Femur (tissue), 1 donor: ENCODE measurements at regions not wholly inside any gene's neighbourhood (a gene's known extent, or its start where the extent isn't known, plus 50 kb on each side); places are given as distances from the start of the nearest gene placed in this dataset.
"Not testable (repeated sequence)": the region's sequence is repeated elsewhere in the genome, so short reads cannot be mapped to it uniquely, and the experiment has no call there.

Experiments used
- DNase-seq: peaks from one replicate; pipeline ENCODE4 v3.0.0-alpha.2; 2017

DNA sequence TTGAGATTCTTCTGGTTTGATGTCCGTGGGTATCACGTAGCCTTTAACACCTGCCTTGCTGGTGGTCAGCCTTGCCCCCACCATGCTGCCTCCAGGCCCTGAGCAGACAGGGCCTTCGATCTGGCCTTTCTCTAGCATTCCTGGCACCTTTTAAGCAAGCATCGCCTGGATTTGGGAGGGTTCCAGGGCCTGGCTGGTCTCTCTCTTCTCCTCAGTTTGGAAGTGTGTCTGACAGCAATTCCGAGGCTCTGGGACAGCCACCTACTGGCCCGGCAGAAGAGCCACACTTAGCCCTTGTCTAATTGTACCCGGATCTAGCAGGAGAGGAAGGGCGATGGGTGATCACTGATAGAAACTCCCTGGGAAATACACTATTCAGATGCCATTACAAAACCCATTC lies 441.3 kb upstream of the MKI67 start:
- DNase-seq, result peak; percentile 50

DNA sequence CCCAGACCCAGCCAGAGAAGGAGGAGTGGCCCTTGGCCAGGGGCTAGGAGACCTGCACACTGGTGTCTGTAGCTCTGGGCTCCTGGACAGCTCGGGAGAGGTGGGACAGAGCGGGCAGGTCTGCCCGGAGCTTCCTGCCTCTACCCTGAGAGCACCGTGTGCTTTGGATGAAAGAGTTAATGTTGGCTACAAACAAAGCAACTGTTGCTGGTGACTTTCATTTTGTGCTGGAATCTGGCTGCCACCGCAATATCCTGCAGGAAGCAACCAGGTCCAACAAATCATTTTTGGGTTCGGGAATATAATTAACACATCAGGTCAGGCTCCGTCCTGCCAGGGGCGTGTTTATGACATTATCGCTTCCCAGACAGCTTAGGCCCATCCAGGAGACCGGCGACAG lies 441.8 kb upstream of the MKI67 start:
- DNase-seq, result no peak

DNA sequence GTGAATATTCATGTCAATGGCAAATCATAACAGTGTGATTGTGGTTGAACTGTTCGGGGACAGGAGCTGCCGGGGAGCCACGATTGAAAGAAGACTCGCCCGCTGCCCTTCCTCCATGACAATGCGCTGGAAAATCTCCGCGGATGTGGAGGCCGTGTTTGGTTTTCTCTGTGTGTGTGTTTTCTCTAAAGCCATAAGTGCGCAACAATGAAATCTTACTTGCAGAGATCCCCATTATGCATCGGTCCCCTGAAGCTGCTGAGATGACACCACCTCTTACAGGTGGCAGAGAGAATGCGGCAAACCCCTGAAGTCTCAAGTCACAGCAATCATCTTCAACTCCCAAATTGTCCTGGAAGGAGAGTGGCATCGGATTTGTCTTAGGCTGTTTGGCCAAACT lies 442.3 kb upstream of the MKI67 start:
- no peak for DNase-seq

GRCh38 chr10:128568990-128569945 lies 443.0 kb upstream of the MKI67 start:
- peak; percentile 45 for DNase-seq

DNA sequence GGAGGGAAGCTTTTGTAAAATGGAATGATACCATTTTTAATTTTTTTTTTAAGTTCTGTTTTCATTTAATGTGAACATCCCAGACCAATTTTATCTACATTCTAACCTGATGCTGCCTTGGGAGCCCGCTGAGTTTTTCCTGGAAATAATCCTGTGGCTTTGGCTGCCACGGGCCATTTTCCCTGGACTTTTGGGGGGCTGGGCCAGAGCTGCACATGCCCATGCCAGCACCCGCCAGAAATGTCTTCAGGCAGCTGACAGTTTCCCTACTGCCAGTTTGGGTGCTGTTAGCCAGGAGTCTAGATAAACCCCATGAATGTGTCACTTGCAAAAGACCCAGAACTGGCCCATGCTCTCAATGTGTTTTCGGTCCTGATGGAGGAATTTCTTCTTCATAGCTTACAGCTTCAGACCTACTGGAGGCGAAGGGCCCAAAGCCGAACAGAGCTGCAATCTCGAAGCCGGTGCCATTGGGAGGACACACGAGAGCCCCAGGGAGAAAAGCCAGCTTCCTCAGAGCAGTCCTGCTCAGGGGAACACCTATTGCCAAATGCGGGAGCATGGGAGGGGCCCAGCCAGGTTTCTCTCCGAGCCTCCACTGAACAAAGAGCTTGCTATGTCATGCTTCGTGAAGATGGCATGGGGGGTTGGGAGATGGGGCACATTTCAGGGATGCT lies 444.2 kb upstream of the MKI67 start:
- DNase-seq, result peak; percentile 50

- DNase-seq, result no peak
Measured at GRCh38 chr10:128571071-128571470, 444.8 kb upstream of the MKI67 start.

DNA sequence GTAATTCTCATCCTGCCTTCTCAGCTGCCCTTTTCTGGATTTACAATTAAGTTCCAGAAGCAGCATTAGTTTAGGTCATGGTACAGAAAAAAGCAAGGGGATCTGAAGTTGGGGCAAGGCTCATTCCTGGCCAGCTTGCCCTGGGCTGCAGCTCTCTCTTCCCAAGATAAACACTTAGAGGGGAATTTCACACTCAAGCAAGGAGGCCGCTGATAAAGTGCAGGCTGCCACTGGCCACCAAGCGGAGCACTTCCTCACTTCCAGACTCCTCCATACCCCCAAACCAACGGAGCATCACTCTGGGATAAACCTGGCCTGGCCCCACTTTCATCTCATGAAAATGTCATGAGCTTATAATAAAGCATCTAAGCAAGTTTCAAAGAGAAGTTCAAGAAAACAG lies 445.5 kb upstream of the MKI67 start:
- DNase-seq, result no peak

DNA sequence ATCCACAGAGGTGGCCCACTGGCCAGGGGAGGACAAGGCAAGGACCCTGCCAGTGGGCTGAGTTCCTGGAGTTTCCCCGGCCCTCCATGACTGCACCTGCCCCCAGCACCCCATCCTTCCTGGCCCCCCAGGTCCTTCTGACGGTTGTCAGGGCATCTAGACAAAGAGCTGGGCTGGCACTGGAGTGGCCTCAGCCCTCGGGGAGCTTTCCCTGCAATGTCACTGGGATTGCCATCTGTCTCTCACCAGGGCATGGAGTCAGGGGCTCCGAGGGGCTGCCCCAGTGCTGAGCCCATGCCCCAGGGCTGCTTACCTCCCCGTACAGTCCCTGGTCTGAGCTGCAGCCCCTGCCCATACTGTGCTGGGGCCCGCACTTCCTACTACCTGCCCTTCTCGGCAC lies 446.5 kb upstream of the MKI67 start:
- DNase-seq, result no peak

GRCh38 chr10:128573281-128573845 lies 447.1 kb upstream of the MKI67 start:
- no peak for DNase-seq

DNA sequence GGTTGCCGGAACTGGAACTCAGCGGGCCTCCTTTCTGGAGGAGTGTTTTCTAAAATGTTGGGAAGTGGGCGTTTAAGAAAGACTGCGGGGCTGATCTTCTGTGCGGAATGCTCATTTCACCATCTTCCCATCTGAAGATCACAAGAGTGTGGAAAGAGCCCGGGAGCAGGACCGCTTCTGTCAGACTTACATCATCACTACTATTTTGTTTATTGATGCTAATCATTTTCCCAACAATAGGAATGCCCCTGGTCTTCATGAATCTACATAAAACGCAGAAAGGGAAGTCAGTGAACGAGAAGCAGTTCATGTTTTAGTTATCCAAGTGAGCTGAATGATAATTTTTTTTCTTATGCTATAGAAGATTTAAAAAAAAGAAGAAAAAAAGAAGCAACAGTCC lies 447.8 kb upstream of the MKI67 start:
- DNase-seq, result no peak

GRCh38 chr10:128574581-128575210 lies 448.5 kb upstream of the MKI67 start:
- peak; percentile 53 for DNase-seq

GRCh38 chr10:128575761-128576160 lies 449.5 kb upstream of the MKI67 start:
- DNase-seq, result no peak

GRCh38 chr10:128576336-128576735 lies 450.1 kb upstream of the MKI67 start:
- DNase-seq, result no peak

GRCh38 chr10:128576943-128577670 lies 450.9 kb upstream of the MKI67 start:
- peak; percentile 64 for DNase-seq

DNA sequence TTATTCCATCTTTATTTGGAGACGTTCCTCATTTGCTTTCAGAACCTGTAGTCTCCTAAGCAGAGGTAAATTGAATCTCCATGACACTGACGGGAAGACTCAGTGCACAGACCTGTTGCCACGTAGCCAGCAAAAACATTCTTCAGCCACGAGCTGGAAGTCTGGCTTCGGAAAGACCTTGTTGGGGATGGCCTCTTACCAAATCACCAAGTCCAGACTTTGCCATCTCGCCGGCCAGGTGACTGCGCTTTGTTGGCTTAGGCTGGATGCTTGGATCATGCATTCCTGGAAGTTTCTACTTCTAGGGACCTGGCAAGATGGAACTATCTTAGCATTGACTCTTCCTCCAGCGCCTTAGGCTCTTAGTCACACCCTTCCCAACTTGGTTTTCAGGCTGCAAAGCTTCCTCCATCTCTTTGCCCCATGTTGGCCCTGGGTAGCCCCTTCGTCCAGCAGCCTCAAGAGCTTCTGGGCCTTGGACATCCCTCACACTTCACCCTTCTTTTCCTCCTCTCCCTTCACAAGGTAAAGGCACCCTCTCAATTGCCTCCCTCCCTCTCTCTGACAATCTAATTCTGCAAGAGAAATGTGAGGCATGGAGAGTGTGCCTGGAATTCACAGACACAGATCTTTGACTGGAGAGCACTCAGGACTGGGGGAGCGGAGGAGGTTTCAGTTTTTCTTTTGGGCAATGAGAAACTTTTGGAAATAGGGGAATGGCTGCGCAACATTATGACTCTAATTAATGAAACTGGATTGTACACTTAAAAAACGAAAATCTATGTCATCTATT lies 451.9 kb upstream of the MKI67 start:
- no peak for DNase-seq

DNA sequence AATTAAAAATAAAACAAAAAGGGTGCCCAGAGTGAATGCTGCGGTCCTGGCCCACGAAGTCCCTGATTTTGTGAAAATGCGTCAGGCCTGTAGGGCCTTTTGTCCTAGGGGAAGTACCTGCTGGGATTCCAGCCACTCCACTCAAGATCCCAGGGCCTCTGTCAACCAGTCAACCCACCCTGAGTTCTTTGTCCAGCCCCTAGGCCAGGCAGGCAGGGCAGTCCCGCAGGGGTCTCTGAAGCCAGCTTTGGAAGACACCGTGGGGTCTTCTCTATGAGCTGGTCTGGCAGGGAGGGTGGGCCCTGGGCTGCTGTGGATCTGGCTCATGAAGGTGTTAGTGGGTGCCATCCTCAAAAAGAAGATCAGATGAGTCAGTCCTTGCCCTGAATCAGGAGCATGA lies 452.5 kb upstream of the MKI67 start:
- no peak for DNase-seq

GRCh38 chr10:128579280-128579865 lies 453.1 kb upstream of the MKI67 start:
- DNase-seq, result no peak

GRCh38 chr10:128579901-128580300 lies 453.7 kb upstream of the MKI67 start:
- no peak for DNase-seq

DNA sequence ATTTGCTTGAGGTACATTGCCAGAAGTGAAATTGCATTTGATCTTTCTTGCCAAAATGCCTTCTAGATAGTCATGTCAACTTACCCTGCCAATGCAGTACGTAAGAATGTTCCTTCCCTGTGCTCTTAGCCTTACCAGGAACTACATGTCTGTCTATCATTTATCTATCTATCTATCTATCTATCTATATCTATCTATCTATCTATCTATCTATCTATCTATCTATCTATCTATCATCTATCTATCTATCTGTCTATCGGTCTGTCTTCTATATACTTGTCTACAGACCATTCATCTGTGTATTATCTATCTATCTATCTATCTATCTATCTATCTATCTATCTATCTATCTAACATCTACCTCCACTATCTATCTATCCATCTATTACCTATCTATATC lies 456.9 kb upstream of the MKI67 start:
- DNase-seq, result not testable (repeated sequence)

DNA sequence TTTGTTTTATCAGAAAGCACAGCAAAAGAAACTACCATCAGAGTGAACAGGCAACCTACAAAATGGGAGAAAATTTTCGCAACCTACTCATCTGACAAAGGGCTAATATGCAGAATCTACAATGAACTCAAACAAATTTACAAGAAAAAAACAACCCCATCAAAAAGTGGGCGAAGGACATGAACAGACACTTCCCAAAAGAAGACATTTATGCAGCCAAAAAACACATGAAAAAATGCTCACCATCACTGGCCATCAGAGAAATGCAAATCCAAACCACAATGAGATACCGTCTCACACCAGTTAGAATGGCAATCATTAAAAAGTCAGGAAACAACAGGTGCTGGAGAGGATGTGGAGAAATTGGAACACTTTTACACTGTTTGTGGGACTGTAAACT lies 460.4 kb upstream of the MKI67 start:
- DNase-seq, result not testable (repeated sequence)

GRCh38 chr10:128587689-128588088 lies 461.5 kb upstream of the MKI67 start:
- no peak for DNase-seq
